DOHH2 (cell line): ENCODE measurements at regions not wholly inside any gene's neighbourhood (a gene's known extent, or its start where the extent isn't known, plus 50 kb on each side); places are given as distances from the start of the nearest gene placed in this dataset.

Source experiments
- CTCF ChIP-seq: fragments of 200-600 bp; sonication (generic); IDR thresholded peaks from one replicate; pipeline ENCODE4 v1.5.1; 2014; ENCODE audit warnings: antibody characterized with exemption, mild to moderate bottlenecking, low read depth, low read length; ENCODE audit not compliant: poor library complexity, severe bottlenecking
- EZH2phosphoT487 ChIP-seq: fragments of 200-600 bp; sonication (generic); IDR thresholded peaks from 2 replicates; pipeline ENCODE4 v1.6.1; 2017; ENCODE audit warnings: borderline replicate concordance, mild to moderate bottlenecking, antibody characterized with exemption, low read length, moderate library complexity, mixed read lengths

- TF ChIP-seq CTCF (no peak), EZH2phosphoT487 (no peak)
Measured at GRCh38 chr1:57729181-57729580, 305.3 kb upstream of the DAB1 start.
